Breast epithelium (tissue), 3 donors: ENCODE measurements at regions not wholly inside any gene's neighbourhood (a gene's known extent, or its start where the extent isn't known, plus 50 kb on each side); places are given as distances from the start of the nearest gene placed in this dataset.

Experiments
- CTCF ChIP-seq, 3 donors: fragments of 450-650 bp; IDR thresholded peaks; one replicate each; pipeline ENCODE4 v1.5.1; 2016 to 2017; ENCODE audit warnings: antibody characterized with exemption in 3 of 3, mild to moderate bottlenecking in 3 of 3, moderate library complexity in 3 of 3
- POLR2A ChIP-seq: fragments of 450-650 bp; IDR thresholded peaks from one replicate; pipeline ENCODE4 v1.6.1; 2016; ENCODE audit warnings: antibody characterized with exemption, mild to moderate bottlenecking, moderate library complexity
- POLR2AphosphoS5 ChIP-seq, 3 donors: sonication (generic); formaldehyde crosslinking; IDR thresholded peaks; one replicate each; pipeline ENCODE4 v1.6.1; 2017; ENCODE audit warnings: antibody characterized with exemption in 3 of 3

- TF ChIP-seq POLR2A: no peak
- no peak for TF ChIP-seq CTCF (IDR thresholded peaks at IDR 0.05)
- no peak for TF ChIP-seq POLR2AphosphoS5 (IDR thresholded peaks at IDR 0.05)
These were observed 129.8 kb downstream of the FOXG1 start for GRCh38 chr14:28896337-28896736.
